ENCODE measurements at regions not wholly inside any gene's neighbourhood (a gene's known extent, or its start where the extent isn't known, plus 50 kb on each side); places are given as distances from the start of the nearest gene placed in this dataset.
"Not testable (repeated sequence)": the region's sequence is repeated elsewhere in the genome, so short reads cannot be mapped to it uniquely, and the experiment has no call there.

DNA sequence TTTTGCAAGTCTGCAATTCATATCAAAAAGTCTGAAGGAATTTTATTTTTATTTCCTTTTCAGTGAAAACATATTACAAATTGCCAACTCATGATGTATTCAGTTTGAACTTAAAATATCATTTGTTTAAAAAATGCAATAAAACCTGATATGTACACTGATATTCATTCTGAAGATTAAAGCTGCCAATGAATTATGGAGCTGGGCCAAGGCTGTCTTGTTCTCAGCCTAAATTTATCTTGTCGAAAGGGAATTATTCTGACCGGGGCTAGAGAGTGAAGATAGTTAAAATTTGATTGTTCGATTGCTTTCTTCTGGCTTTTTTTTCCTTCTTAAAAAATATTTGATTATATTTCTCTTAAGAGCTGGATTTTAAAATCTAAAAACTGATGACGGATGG lies 54.0 kb upstream of the RBFOX1 start:
- FAIRE-seq (no peak), DNase-seq (ENCODE audit: low spot score) (no peak)

DNA sequence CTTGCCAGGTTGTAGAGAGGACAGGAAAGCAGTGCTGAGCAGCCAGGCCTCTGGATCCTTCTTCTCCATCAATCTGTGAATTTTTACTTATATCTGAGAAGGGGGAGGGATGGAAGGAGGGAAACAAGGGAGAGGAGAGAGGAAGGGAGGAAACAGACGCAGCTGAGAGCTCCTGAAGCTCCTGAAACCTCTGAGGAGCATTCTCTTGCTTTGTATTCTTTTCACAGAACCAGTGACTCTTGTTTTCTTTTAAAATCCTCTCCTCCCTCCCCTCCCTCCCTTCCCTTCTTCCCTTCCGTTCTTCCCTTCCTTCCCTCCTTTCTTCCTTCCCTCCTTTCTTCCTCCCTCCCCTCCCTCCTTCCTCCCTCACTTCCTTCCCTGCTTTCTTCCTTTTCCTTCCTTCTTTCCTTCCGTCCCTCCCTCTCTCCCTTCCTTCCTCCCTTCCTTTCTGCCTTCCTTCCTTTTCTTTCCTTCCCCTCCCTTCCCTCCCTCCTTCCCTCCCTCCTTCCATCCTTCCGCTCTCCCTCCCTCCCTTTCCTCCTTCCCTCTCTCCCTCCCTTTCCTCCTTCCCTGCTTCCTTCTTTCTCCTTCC lies 60.0 kb upstream of the RBFOX1 start:
- DNase-seq (ENCODE audit: low spot score) (no peak), FAIRE-seq (no peak)

DNA sequence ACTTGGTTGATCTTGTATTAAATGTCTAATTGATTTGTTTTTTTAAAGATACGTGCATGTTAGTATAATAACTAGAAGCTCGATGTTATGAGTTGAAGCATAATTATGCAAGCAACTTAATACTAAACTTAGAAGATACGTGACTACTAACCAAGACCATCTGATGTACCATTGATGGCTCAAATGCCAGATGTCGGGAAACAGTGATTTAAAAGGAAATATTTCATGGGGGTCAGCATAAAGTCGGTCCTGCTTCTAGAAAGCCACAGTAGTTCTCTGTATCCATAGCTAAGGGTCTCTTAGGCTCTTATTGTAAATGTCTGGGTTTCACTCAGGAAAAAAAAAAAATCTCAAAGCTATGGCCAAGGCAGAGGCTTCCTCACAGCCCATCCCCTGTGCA lies 61.2 kb upstream of the RBFOX1 start:
- no peak for FAIRE-seq
- DNase-seq (ENCODE audit: low spot score): no peak

DNA sequence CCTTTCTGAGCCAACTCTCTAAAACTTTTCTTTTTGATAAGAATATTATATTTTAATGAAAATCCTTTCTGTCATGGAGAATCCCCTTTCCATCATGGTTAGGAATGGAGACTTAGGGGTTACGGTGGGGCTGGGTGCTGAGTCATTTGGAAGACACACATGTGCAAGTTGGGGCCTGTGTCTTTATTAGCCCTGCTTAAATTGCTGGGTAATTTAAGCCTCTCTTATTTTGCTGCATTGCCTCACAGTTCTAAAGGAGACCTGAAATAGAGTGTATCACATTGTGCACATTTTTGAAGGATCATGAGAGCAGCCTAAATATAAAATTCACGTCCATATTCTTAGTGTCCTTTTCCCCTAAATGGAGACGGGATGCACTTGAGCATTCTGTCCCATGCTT lies 61.8 kb upstream of the RBFOX1 start:
- no peak for DNase-seq (ENCODE audit: low spot score)
- no peak for FAIRE-seq

DNA sequence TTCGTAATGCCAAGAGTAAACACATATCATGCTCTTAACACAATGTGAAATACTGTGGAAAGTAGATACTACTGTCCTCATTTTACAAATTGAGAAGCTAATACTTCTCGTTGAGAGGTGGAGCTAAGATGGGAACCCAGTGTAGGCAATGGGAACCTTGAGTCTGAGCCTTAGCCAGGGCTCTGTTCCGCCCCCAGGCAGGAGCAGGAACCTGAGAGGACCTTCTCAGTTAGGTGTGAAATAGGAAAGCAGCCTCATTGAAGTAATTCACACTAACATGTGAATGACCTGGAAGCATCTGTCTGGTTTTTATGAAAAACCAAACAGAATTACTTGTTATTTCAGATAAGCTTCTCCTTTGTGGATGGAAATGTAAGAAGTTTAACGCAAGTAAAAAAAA lies 62.6 kb upstream of the RBFOX1 start:
- FAIRE-seq (no peak), DNase-seq (ENCODE audit: low spot score) (no peak)

DNA sequence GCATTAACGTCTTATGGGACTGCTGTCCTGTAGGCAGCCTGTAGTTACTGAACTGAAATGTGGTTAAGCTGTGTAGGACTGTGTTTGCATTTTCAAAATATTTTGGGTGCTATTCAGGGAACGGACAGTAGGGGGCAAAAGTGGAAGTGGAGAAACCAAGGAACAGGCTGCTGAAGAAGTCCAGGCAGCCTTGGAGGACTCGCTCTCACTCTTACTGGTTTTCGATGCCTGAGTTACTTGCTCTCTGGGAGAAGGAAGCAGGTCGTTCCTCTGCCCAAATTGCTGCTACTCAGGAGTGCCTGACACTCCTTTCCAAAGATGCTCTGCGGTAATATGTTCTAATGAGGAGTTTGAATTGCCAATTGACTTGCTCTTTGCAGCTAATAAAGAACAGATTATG lies 64.5 kb upstream of the RBFOX1 start:
- DNase-seq (ENCODE audit: low spot score): peak; percentile 71
- no peak for FAIRE-seq

DNA sequence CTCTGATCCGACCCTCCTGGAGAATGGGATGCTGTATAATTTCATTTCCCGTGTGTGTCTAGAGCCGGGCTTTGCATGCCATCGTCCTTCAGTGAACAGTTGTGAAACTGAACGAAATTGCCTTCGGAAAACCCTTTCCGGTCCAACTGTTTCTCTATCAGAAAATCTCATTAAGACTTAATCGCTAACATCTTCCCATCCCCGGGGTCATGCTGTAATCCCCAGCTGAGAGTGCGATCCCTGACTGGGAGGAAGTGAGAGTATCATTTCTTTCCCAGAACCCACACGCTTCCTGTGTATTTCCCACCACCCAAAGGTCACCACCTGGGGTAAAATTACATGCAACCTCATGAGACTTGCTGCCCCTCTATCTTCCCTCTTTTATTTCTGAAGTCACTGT lies 75.6 kb upstream of the RBFOX1 start:
- no peak for FAIRE-seq
- DNase-seq (ENCODE audit: low spot score): no peak

DNA sequence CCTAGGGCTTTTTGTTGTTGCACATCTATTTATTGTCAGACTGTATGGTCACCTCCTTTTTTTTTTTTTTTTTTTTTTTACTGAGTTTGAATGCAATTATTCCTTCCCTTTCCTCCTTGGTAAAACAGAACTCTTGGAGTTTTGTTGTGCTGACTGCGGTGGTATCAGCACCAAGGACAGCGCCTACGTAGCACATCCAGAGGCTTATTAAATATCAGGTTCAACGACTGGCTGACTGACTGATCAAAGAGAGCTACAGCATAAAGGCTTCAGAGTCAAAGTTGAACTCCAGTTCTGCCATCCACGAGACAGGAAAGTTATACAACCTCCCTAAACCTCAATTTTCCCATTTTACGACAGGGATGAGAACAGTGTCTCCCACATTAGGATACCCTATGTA lies 86.1 kb upstream of the RBFOX1 start:
- peak; percentile 46 for DNase-seq (ENCODE audit: low spot score)
- FAIRE-seq: no peak

DNA sequence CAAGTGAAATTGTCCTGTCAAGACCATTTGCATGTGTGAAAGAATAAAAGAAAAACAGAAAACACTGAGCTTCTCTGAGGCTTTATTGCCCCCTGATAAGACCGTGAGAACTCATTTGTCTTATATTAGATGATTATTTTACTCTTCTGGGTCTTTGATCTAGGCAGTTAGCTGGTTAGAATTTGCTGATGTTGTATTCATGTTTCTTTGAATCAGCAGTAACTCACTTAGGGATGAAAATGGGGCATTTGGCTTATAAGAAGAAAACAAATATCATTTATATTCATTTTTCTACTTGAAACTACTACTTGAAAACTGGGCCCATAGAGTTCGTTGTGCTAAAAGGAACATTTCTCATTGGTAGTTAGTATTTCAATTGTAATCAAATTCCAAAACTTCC lies 93.1 kb upstream of the RBFOX1 start:
- FAIRE-seq (no peak), DNase-seq (ENCODE audit: low spot score) (no peak)

DNA sequence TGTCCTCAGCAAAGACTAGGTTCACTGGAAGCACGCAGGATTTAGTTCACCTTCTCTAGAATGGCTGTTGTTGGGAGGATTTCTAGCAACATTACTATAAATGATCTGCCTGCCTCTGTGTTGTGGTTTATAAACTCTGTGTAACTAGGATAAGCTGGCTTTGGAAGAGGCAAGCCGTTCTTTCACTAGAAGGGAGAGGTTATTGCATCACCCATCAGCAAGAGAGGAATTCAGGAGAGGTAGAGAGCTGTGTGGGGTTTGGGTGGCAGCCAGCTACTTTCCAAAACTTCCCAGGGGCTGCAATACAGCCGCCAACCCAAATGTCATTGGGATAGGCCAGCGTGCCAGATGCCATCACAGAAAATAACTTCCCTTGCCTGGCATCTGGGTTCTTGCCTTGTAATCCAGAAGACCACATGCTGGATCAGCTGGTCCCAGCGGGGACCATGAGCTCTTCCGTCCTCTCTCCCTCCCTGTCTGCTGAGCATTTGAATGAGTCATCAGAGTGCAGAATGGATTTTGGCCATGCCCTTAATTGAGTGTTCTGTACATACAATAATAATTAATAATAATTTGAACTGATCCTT lies 95.7 kb upstream of the RBFOX1 start:
- peak; percentile 62 for DNase-seq (ENCODE audit: low spot score)
- no peak for FAIRE-seq

DNA sequence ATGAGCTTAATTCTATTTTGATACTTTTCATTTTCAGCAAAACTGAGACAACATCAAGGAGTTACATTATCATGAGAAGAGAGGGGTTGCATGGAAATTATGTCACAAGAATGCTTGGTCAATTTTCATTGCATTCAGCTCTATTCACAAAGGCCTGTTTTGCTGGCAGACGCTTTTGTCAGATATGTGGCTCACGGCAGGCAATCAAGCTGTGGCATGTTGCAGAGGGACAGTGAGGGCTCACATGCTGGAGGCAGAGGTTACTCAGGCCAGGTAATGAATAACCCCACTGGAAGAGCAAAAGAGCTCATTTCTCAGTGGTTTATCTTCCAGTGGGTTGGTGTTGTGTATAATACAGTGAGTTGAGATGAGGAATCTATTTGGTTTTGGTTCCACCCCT lies 98.7 kb upstream of the RBFOX1 start:
- FAIRE-seq: no peak
- no peak for DNase-seq (ENCODE audit: low spot score)

DNA sequence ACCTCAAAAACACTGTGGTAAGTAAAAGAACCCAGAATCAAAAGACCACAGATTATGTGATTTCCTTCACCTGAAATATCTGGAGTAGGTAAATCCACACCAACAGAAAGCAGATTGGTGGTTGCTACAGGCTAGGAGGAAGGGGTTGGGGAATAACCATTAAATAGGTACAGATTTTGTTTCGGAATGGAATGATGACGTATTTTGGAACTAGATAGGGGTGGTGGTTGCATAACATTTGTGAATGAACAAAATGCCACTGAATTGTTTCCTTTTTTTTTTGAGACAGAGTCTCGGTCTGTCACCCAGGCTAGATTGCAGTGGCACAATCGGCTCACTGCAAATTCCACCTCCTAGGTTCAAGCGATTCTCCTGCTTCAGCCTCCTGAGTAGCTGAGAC lies 100.9 kb upstream of the RBFOX1 start:
- no peak for DNase-seq (ENCODE audit: low spot score)

DNA sequence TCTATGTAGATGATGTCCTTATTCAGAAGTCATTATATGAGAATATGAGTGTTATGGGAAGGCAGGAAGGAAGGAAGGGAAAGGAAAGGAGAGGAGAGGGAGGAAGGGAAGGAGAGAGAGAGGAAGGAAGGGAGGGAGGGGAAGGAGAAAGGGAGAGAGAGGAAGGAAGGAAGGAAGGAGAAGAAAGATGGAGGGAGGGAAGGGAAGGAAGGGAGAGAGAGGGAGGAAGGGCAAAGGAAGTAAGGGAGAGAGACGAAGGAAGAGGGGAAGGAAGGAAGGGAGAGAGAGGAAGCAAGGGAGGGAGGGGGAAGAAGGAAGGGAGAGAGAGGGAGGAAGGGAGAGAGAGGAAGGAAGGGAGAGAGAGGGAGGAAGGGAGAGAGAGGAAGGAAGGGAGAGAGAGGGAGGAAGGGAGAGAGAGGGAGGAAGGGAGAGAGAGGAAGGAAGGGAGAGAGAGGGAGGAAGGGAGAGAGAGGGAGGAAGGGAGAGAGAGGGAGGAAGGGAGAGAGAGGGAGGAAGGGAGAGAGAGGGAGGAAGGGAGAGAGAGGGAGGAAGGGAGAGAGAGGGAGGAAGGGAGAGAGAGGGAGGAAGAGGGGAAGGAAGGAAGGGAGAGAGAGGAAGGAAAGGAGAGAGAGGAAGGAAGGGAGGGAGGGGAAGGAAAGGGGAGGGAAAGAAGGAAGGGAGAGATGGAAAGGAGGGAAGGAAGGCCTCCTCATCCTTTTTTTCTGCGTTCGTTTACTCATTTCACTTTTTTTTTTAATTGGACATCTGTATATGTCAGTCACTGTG lies 103.0 kb upstream of the RBFOX1 start:
- not testable (repeated sequence) for FAIRE-seq; DNase-seq (ENCODE audit: low spot score)

More for the DNA sequence above, 100.9 kb upstream of the RBFOX1 start:
- FAIRE-seq: no peak

DNA sequence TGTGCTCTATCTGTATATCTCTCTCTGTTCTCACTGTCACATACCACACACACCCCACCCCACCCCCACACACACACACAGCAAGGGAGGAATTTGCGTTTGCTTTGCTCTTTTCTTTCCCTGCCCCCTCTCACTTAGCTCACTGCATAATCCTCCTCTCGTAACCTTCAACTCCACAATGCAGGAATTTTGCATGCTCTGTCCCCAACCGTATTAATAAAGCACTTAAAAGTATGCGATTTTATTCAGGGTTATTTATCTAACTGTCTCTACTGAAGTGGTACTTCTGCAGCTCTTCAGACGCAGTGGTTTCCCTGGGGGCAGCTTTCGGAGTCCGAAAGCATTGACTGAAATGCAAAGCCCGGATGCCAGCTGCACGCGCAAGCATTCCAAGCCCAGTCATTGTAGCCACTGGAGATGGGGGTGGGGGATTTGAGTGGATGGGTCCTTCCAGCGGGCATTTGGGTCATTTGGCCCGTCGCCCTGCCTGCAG lies 105.4 kb upstream of the RBFOX1 start:
- no peak for FAIRE-seq
- DNase-seq (ENCODE audit: low spot score): peak; percentile 40

DNA sequence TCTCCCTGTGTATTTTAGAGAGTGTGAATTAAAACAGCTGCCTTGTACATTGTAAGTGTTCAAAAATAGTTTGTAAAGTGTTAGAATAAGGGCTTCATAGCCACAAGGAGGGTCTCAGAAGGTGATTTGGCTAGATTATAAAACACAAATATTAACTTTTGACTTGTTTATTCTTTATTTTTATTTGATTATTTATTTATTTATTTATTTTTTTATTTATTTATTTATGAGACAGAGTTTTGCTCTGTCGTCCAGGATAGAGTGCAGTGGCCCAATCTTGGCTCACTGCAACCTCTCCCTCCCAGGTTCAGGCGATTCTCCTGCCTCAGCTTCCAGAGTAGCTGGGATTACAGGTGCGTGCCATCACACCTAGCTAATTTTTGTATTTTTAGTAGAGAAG lies 111.5 kb upstream of the RBFOX1 start:
- DNase-seq (ENCODE audit: low spot score) (no peak), FAIRE-seq (no peak)

DNA sequence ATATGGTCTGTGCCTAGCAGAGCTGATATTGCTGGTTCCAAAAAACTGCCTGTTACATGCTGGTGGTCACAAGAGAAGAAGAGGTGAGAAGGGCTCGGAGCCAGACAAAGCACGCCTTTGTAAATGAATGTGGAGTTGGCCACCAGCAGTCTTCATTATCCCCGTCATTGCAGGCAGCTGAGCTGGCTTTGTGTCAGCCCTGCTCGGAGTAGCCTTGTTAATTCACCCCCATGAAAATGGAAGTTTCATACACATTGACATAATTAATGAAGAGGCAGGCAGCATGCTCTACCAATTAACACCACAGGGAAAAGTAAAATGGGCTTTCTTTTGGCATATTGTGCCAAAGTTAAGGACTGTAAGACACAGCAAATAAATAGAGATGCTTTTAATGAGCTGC lies 113.7 kb upstream of the RBFOX1 start:
- FAIRE-seq (no peak), DNase-seq (ENCODE audit: low spot score) (no peak)

DNA sequence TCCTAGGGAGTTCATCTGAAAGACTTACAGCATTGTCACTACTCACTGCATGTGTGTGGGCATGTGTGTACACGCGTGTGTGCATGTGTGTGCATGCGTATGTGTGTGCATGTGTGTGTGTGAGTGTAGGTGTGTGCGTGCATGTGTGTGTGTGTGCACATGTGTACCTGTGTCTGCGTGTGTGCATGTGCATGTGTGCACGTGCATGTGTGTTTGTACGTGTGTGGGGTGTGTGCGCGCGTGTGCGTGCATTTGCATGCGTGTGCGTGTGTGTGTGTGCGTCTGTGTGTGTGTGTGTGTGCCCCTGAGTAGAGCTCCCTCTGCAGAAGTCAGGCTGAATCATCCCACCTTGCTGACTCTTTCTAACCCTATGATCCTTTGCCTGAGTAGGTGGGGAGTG lies 114.8 kb upstream of the RBFOX1 start:
- FAIRE-seq (peak; percentile 98), DNase-seq (ENCODE audit: low spot score) (no peak)

DNA sequence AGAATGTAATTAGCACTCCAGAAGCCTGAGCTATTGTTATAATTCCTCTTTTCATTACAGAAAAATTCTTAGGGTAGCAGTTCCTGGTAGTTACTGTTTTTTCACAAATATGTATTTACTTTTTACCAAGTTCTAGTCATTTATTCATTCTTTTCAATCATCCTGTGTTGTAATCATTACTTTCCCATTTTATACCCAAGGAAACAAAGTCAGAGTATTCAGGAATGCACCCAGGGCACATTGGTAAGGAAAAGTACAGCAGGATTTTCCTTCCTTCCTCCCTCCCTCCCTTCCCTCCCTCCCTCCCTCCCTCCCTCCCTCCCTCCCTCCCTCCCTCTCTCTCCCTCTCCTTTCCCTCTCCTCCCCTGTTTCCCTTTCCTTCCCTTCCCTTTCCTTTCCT lies 115.9 kb upstream of the RBFOX1 start:
- no peak for FAIRE-seq
- DNase-seq (ENCODE audit: low spot score): no peak

DNA sequence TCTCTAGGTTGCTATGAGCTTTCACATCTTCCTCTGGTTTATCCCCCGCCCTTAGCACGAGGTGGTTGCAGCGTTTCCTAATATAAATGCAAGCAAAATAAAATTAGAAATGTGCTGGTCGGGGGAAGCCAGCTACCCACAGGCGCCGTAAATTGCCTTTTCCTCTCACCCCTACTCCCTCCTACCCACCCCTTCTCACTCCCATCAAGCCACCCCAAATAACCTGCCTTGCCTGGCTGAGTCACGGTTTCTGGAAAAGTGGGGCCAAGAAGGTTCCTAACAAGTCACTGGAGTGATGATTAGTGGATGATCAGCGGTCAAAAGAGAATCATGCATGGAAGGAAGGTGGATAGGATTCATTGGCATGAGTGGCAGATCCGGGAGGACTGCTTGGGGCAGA lies 120.9 kb upstream of the RBFOX1 start:
- DNase-seq (ENCODE audit: low spot score) (no peak), FAIRE-seq (no peak)

DNA sequence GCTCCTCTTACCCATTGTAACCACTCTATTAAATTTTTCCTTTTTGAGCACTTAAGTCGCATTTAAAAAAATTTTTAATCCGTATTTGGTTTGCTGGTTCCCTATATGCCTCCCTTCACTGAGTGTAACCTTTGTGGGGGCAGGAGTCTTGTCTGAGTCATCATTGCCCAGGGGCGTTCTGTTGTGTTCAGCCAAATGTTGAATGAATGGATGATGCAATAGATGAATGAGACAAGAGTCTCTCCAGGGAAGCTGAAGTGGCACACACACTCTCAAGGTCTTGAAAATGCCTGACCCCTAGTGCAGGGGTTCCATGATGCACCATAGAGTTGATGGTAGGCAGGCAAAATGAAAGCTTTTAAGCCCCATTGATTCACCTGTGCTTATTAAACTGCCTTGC lies 123.0 kb upstream of the RBFOX1 start:
- peak; percentile 20 for DNase-seq (ENCODE audit: low spot score)
- no peak for FAIRE-seq

DNA sequence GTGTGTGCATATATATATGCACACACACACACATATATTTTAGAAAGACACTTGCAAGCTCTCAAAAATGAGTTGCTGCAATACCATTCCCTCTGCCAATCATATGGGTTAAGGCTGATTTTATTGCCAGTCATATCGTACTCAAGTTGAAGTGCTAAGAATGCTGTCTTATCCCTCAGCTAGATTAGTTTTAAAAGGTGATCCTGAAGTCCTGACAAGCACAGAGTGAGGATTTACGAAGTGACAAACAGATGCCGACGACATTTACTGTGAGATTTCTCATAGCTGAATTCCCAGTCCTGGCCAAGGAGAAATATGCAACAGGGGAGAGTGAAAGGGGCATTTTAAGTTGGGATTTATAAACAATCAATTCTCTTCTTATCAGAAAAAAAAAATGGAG lies 126.2 kb upstream of the RBFOX1 start:
- DNase-seq (ENCODE audit: low spot score): no peak
- FAIRE-seq: no peak

DNA sequence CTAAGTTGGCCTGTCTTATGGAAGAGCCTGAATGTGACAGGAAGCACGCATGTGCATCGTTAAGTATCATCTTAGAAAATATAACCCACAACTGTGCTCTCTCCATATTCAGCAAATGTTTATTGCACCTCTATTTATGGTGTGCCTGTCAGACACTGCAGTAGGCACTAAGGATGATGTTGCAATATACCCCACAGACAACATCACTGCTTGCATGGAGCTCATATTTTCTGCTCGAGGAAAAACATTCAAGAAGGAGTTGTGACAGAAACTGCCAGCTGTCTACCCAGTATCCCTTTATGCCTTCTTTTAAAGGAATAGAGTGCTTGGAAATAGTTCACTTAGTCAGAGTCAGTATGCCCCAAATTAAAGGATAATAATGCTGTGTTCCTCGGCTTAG lies 132.3 kb upstream of the RBFOX1 start:
- FAIRE-seq (no peak), DNase-seq (ENCODE audit: low spot score) (no peak)

DNA sequence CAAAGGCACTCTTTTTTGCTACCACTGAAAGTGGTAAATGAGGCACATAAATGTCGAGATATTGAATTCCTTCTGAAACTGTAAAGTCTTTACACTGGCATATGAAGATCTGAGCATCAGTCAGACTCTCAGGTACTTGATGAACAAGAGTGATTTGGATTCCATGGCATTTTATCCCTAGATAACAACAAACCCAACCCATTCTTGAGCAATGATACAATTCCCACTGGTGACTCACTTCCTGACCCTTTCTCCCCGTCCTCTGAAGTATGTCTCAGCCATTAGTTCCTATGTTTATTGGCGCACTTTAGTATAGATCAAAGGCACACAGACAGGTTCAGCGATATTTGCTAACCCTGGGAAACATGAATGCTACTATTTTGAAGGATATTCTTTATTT lies 147.0 kb upstream of the RBFOX1 start:
- DNase-seq (ENCODE audit: low spot score): peak; percentile 75
- peak; percentile 92 for FAIRE-seq
